KMS-11 (cell line): ENCODE measurements at regions not wholly inside any gene's neighbourhood (a gene's known extent, or its start where the extent isn't known, plus 50 kb on each side); places are given as distances from the start of the nearest gene placed in this dataset.

ENCODE experiments used
- H2AFZ ChIP-seq: fragments of 200-600 bp; sonication (generic); 2 replicates; pipeline ENCODE4 v1.6.1; 2016; ENCODE audit warnings: antibody characterized with exemption, mixed run types, low read depth
- H3K27ac ChIP-seq: fragments of 200-600 bp; sonication (generic); 2 replicates; pipeline ENCODE4 v1.6.1; 2016; ENCODE audit warnings: mild to moderate bottlenecking, mixed run types
- H3K27me3 ChIP-seq: fragments of 200-600 bp; sonication (generic); 2 replicates; pipeline ENCODE4 v1.6.1; 2017; ENCODE audit warnings: mild to moderate bottlenecking, low read depth, mixed run types, moderate library complexity; ENCODE audit not compliant: insufficient read depth
- H3K36me3 ChIP-seq: fragments of 200-600 bp; sonication (generic); 2 replicates; pipeline ENCODE4 v1.6.1; 2017; ENCODE audit warnings: mild to moderate bottlenecking, mixed run types; ENCODE audit not compliant: insufficient read depth
- H3K4me1 ChIP-seq: fragments of 200-600 bp; sonication (generic); 2 replicates; pipeline ENCODE4 v1.6.1; 2016; ENCODE audit warnings: mild to moderate bottlenecking, low read depth, mixed run types; ENCODE audit not compliant: poor library complexity, severe bottlenecking
- H3K4me2 ChIP-seq: fragments of 200-600 bp; sonication (generic); 2 replicates; pipeline ENCODE4 v1.7.0; 2016; ENCODE audit warnings: mild to moderate bottlenecking, mixed run types
- H3K4me3 ChIP-seq: fragments of 200-600 bp; sonication (generic); IDR thresholded peaks from 2 replicates; pipeline ENCODE4 v1.6.1; 2017; ENCODE audit warnings: low read depth, low read length, mixed read lengths; ENCODE audit not compliant: insufficient read depth
- H3K79me2 ChIP-seq: fragments of 200-600 bp; sonication (generic); 2 replicates; pipeline ENCODE4 v1.6.1; 2016; ENCODE audit warnings: low read depth, mixed run types; ENCODE audit not compliant: insufficient read depth
- H3K9ac ChIP-seq: fragments of 200-600 bp; sonication (generic); 2 replicates; pipeline ENCODE4 v1.6.1; 2016; ENCODE audit warnings: mild to moderate bottlenecking, mixed run types
- H4K20me1 ChIP-seq: fragments of 200-600 bp; sonication (generic); 2 replicates; pipeline ENCODE4 v1.6.1; 2016; ENCODE audit warnings: mild to moderate bottlenecking, mixed run types; ENCODE audit not compliant: insufficient read depth
- TF ChIP-seq, protein P1 (sequence below): fragments of 200-600 bp; sonication (generic); conservative IDR thresholded peaks from 2 replicates; pipeline ENCODE4 v1.6.1; 2017; ENCODE audit warnings: low read depth, mild to moderate bottlenecking, antibody characterized with exemption, low read length, moderate library complexity, mixed read lengths

GRCh38 chrX:94123062-94123461, 449.1 kb downstream of the FAM133A start:
- TF ChIP-seq, protein P1, sequence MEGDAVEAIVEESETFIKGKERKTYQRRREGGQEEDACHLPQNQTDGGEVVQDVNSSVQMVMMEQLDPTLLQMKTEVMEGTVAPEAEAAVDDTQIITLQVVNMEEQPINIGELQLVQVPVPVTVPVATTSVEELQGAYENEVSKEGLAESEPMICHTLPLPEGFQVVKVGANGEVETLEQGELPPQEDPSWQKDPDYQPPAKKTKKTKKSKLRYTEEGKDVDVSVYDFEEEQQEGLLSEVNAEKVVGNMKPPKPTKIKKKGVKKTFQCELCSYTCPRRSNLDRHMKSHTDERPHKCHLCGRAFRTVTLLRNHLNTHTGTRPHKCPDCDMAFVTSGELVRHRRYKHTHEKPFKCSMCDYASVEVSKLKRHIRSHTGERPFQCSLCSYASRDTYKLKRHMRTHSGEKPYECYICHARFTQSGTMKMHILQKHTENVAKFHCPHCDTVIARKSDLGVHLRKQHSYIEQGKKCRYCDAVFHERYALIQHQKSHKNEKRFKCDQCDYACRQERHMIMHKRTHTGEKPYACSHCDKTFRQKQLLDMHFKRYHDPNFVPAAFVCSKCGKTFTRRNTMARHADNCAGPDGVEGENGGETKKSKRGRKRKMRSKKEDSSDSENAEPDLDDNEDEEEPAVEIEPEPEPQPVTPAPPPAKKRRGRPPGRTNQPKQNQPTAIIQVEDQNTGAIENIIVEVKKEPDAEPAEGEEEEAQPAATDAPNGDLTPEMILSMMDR = no peak
- H3K27me3 ChIP-seq = no peaks in the 10 kb centered on the region

GRCh38 chrX:94162971-94163370, 489.0 kb downstream of the FAM133A start:
- Histone ChIP-seq H3K9ac (no peak overlapping the region), H3K27ac (no peak overlapping the region), H3K27me3 (no peaks in the 10 kb centered on the region), H3K4me2 (no peak overlapping the region), H3K79me2 (no peaks in the 10 kb centered on the region), H3K4me1 (no peaks in the 10 kb centered on the region), H4K20me1 (no peaks in the 10 kb centered on the region), H3K36me3 (no peaks in the 10 kb centered on the region), H3K4me3 (no peak overlapping the region), H2AFZ (no peak overlapping the region)
- TF ChIP-seq, protein P1 = no peak

More at GRCh38 chrX:94123062-94123461, 449.1 kb downstream of the FAM133A start:
- H3K4me3 ChIP-seq = no peak overlapping the region
- no peaks in the 10 kb centered on the region for H3K79me2 ChIP-seq
- no peaks in the 10 kb centered on the region for H3K36me3 ChIP-seq
- no peak overlapping the region for H3K4me2 ChIP-seq
- H3K9ac ChIP-seq = no peak overlapping the region
- no peaks in the 10 kb centered on the region for H3K4me1 ChIP-seq
- no peak overlapping the region for H2AFZ ChIP-seq
- H4K20me1 ChIP-seq = no peaks in the 10 kb centered on the region
- no peak overlapping the region for H3K27ac ChIP-seq

GRCh38 chrX:94178145-94178788, 504.3 kb downstream of the FAM133A start:
- Histone ChIP-seq H3K4me2 (no peak overlapping the region), H3K4me3 (no peak overlapping the region), H2AFZ (no peak overlapping the region), H3K4me1 (no peaks in the 10 kb centered on the region), H4K20me1 (no peaks in the 10 kb centered on the region), H3K27me3 (no peaks in the 10 kb centered on the region), H3K36me3 (no peaks in the 10 kb centered on the region), H3K9ac (no peak overlapping the region), H3K79me2 (no peaks in the 10 kb centered on the region), H3K27ac (no peak overlapping the region)
- TF ChIP-seq, protein P1 = no peak

GRCh38 chrX:94204524-94204923, 530.5 kb downstream of the FAM133A start:
- no peaks in the 10 kb centered on the region for H3K4me1 ChIP-seq
- no peak overlapping the region for H3K4me3 ChIP-seq
- H3K36me3 ChIP-seq = no peaks in the 10 kb centered on the region
- TF ChIP-seq, protein P1 = no peak
- no peak overlapping the region for H3K4me2 ChIP-seq
- no peaks in the 10 kb centered on the region for H3K79me2 ChIP-seq
- no peak overlapping the region for H3K9ac ChIP-seq
- H4K20me1 ChIP-seq = no peaks in the 10 kb centered on the region
- no peak overlapping the region for H3K27ac ChIP-seq
- H2AFZ ChIP-seq = no peak overlapping the region
- H3K27me3 ChIP-seq = no peaks in the 10 kb centered on the region
